Keratinocyte (primary cell): ENCODE measurements at regions not wholly inside any gene's neighbourhood (a gene's known extent, or its start where the extent isn't known, plus 50 kb on each side); places are given as distances from the start of the nearest gene placed in this dataset.
A peak's percentile ranks its signal among the peaks of the same experiment; 100 is the strongest.

Experiments
- DNase-seq: peaks from one replicate; pipeline ENCODE4 v3.0.0-alpha.2; 2011; ENCODE audit warnings: low read depth, missing footprints, low spot score
- FAIRE-seq: peaks from 2 replicates; lab custom pipeline; 2011; peaks lifted over from hg19 to GRCh38; lab: Jason Lieb, UNC
- H2AFZ ChIP-seq: 2 replicates; pipeline ENCODE4 v1.6.0; 2012; ENCODE audit warnings: low read length, control low read depth, inconsistent platforms; ENCODE audit not compliant: control insufficient read depth
- H3K27ac ChIP-seq: 2 replicates; pipeline ENCODE4 v1.5.1; 2011; ENCODE audit warnings: low read length; ENCODE audit not compliant: control insufficient read depth, insufficient read depth
- H3K27me3 ChIP-seq: 3 replicates; pipeline ENCODE4 v1.6.0; 2011; ENCODE audit warnings: low read length; ENCODE audit not compliant: control insufficient read depth, insufficient read depth; ENCODE audit errors: extremely low read depth
- H3K36me3 ChIP-seq, 2 experiments: 2 replicates in 1 of 2; 3 replicates in 1 of 2; pipeline ENCODE4 v1.5.1; 2011; ENCODE audit warnings: low read length in 2 of 2, mild to moderate bottlenecking in 1 of 2; ENCODE audit not compliant: control insufficient read depth in 2 of 2, insufficient read depth in 2 of 2; ENCODE audit errors: extremely low read depth in 1 of 2
- H3K4me1 ChIP-seq: 3 replicates; pipeline ENCODE4 v1.5.1; 2011; ENCODE audit warnings: low read length; ENCODE audit not compliant: control insufficient read depth, insufficient read depth; ENCODE audit errors: extremely low read depth
- H3K4me2 ChIP-seq: 3 replicates; pipeline ENCODE4 v1.6.0; 2011; ENCODE audit warnings: low read depth, low read length; ENCODE audit not compliant: control insufficient read depth, insufficient read depth; ENCODE audit errors: extremely low read depth
- H3K4me3 ChIP-seq, 3 experiments: fragments of 200-600 bp in 1 of 3; sonication (generic) in 1 of 3; 2 replicates in 2 of 3; 3 replicates in 1 of 3; pipeline ENCODE4 v1.5.1; 2011 to 2016; ENCODE audit warnings: low read length in 3 of 3, mild to moderate bottlenecking in 3 of 3, control low read depth in 2 of 3, inconsistent platforms in 1 of 3, low read depth in 1 of 3, mixed read lengths in 1 of 3, mixed run types in 1 of 3, moderate library complexity in 1 of 3; ENCODE audit not compliant: control insufficient read depth in 2 of 3, insufficient read depth in 2 of 3; ENCODE audit errors: extremely low read depth in 1 of 3
- H3K79me2 ChIP-seq: 2 replicates; pipeline ENCODE4 v1.6.0; 2012; ENCODE audit warnings: low read length; ENCODE audit not compliant: control insufficient read depth, insufficient read depth
- H3K9ac ChIP-seq: 3 replicates; pipeline ENCODE4 v1.6.0; 2011; ENCODE audit warnings: low read length; ENCODE audit not compliant: control insufficient read depth, insufficient read depth; ENCODE audit errors: extremely low read depth
- H3K9me1 ChIP-seq: 3 replicates; pipeline ENCODE4 v1.6.0; 2011; ENCODE audit warnings: low read length; ENCODE audit not compliant: control insufficient read depth, insufficient read depth; ENCODE audit errors: extremely low read depth
- H3K9me3 ChIP-seq: 2 replicates; pipeline ENCODE4 v1.5.1; 2012; ENCODE audit warnings: low read depth, low read length; ENCODE audit not compliant: control insufficient read depth
- H4K20me1 ChIP-seq: 3 replicates; pipeline ENCODE4 v1.6.0; 2011; ENCODE audit warnings: low read length; ENCODE audit not compliant: control insufficient read depth, insufficient read depth; ENCODE audit errors: extremely low read depth
- CTCF ChIP-seq, 3 experiments: IDR thresholded peaks in 1 of 3; conservative IDR thresholded peaks in 1 of 3; optimal IDR thresholded peaks in 1 of 3; 2 replicates in 2 of 3; 3 replicates in 1 of 3; pipeline versions ENCODE3 to v1.5.1; 2011; ENCODE audit warnings: low read length in 3 of 3, mild to moderate bottlenecking in 3 of 3, moderate library complexity in 2 of 3, control low read depth in 1 of 3, inconsistent platforms in 1 of 3; ENCODE audit not compliant: insufficient read depth in 2 of 3; ENCODE audit errors: extremely low read depth in 1 of 3
- EZH2 ChIP-seq: IDR thresholded peaks from one replicate; pipeline ENCODE4 v1.6.1; 2012; ENCODE audit warnings: inconsistent platforms, mild to moderate bottlenecking, low read length, moderate library complexity
- dilution Hi-C: fragments of 300-500 bp; cut with MboI; formaldehyde crosslinking; loops from one replicate; pipeline ENCODE4 v1.7.0; 2020; ENCODE audit warnings: low sequenced_read_pairs; ENCODE audit not compliant: extremely low pct_ligation_motif_present

GRCh38 chr22:22744412-22745224 is 100.2 kb downstream of the GGTLC2 start:
- Histone ChIP-seq H3K36me3 (no peaks in the 10 kb centered on the region), H4K20me1 (no peaks in the 10 kb centered on the region), H3K27me3 (no peaks in the 10 kb centered on the region), H3K27ac (no peak overlapping the region), H3K9ac (no peak overlapping the region), H3K4me3 (no peak overlapping the region), H3K79me2 (no peaks in the 10 kb centered on the region), H2AFZ (no peak overlapping the region), H3K9me3 (no peaks in the 10 kb centered on the region), H3K9me1 (no peaks in the 10 kb centered on the region), H3K4me1 (no peaks in the 10 kb centered on the region), H3K4me2 (no peak overlapping the region)
- no peak for FAIRE-seq
- TF ChIP-seq CTCF (optimal IDR thresholded peaks at IDR 0.05 in 1 of 3, IDR thresholded peaks at IDR 0.05 in 1 of 3, conservative IDR thresholded peaks at IDR 0.05 in 1 of 3; ENCODE audit: extremely low read depth in 1 of 3, insufficient read depth in 2 of 3, low read length in 3 of 3) (no peak), EZH2 (no peak)
- dilution Hi-C loops: no loop called here
- no peak for DNase-seq

GRCh38 chr22:22745225-22746060 is 101.0 kb downstream of the GGTLC2 start:
- Histone ChIP-seq H3K4me1 (no peaks in the 10 kb centered on the region), H3K9ac (no peak overlapping the region), H4K20me1 (no peaks in the 10 kb centered on the region), H3K27ac (no peak overlapping the region), H3K27me3 (no peaks in the 10 kb centered on the region), H2AFZ (no peak overlapping the region), H3K9me1 (no peaks in the 10 kb centered on the region), H3K79me2 (no peaks in the 10 kb centered on the region), H3K4me3 (no peak overlapping the region), H3K36me3 (no peaks in the 10 kb centered on the region), H3K9me3 (no peaks in the 10 kb centered on the region), H3K4me2 (no peak overlapping the region)
- FAIRE-seq: no peak
- no peak for DNase-seq
- TF ChIP-seq EZH2 (no peak), CTCF (optimal IDR thresholded peaks at IDR 0.05 in 1 of 3, IDR thresholded peaks at IDR 0.05 in 1 of 3, conservative IDR thresholded peaks at IDR 0.05 in 1 of 3; ENCODE audit: extremely low read depth in 1 of 3, insufficient read depth in 2 of 3, low read length in 3 of 3) (peak; percentile 47 to 91 (median 57))
- dilution Hi-C loops: no loop called here
